ENCODE measurements at regions not wholly inside any gene's neighbourhood (a gene's known extent, or its start where the extent isn't known, plus 50 kb on each side); places are given as distances from the start of the nearest gene placed in this dataset.

DNA sequence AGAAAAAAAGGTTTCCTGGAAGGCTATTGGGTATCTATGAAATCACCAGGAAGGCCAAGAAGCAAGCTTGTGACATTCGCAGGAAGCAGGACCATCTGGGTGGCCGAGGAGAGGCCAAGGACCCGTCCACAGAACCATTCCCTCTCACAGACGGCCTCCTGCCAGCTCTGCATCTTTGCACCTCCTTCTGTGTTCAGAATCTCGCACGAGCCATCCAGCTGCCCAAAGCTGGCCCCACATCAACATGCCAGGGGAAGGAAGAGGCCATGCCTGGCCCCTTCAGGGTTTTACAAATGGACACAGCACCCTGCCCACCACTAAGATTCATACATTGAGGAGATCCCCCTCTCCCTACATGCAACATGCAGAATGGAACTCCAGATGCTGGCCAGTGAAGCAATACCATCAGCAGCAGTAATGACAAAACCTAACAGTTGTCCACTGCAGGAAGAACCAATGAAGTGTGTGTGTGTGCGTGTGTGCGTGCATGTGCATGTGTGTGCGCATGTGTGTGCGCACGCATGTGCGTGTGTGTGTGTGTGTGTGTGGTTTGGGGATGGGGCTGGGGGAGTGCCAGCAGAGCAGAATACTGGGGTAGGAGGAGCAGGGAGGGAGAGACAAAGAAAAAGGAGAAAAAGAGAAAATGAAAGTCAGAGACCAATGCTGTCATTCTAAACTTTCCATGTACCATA, 184.2 kb upstream of the FOXQ1 start:
- WGBS, 3 donors: 85 to 92% (median 91%) methylated on average over 12 of the region's 12 CpGs
- Histone ChIP-seq H3K27ac (ENCODE audit: low read depth in 1 of 3, low read length in 2 of 3) (no peak overlapping the region), H3K4me3 (ENCODE audit: low read depth in 1 of 3, low read length in 3 of 3) (no peak overlapping the region), H3K27me3 (ENCODE audit: control insufficient read depth in 3 of 3, insufficient read depth in 3 of 3, low read length in 3 of 3) (no peaks in the 10 kb centered on the region), H3K36me3 (ENCODE audit: control insufficient read depth in 3 of 3, insufficient read depth in 2 of 3, low read depth in 1 of 3, low read length in 3 of 3) (no peaks in the 10 kb centered on the region), H3K9me3 (ENCODE audit: control insufficient read depth in 2 of 2, insufficient read depth in 1 of 2, low read depth in 1 of 2, low read length in 1 of 2) (no peaks in the 10 kb centered on the region), H3K4me1 (ENCODE audit: control insufficient read depth in 3 of 3, insufficient read depth in 2 of 3, low read depth in 1 of 3, low read length in 2 of 3) (peaks cover 0 to 18% (median 0%) of the 10 kb centered on the region in 3 donors)
- DNase-seq: no peak
- no peak for FAIRE-seq

GRCh38 chr6:1127129-1127528, 184.8 kb upstream of the FOXQ1 start:
- DNase-seq (no peak), FAIRE-seq (no peak)
- H3K27ac ChIP-seq (ENCODE audit: low read depth in 1 of 3, low read length in 2 of 3): no peak overlapping the region
- H3K4me3 ChIP-seq (ENCODE audit: low read depth in 1 of 3, low read length in 3 of 3): no peak overlapping the region
- 93 to 96% (median 94%) methylated on average over 9 of the region's 9 CpGs for WGBS, 3 donors
- H3K9me3 ChIP-seq (ENCODE audit: control insufficient read depth in 2 of 2, insufficient read depth in 1 of 2, low read depth in 1 of 2, low read length in 1 of 2): no peaks in the 10 kb centered on the region
- H3K36me3 ChIP-seq (ENCODE audit: control insufficient read depth in 3 of 3, insufficient read depth in 2 of 3, low read depth in 1 of 3, low read length in 3 of 3): no peaks in the 10 kb centered on the region
- no peaks in the 10 kb centered on the region for H3K27me3 ChIP-seq (ENCODE audit: control insufficient read depth in 3 of 3, insufficient read depth in 3 of 3, low read length in 3 of 3)
- peaks cover 0 to 14% (median 0%) of the 10 kb centered on the region in 3 donors for H3K4me1 ChIP-seq (ENCODE audit: control insufficient read depth in 3 of 3, insufficient read depth in 2 of 3, low read depth in 1 of 3, low read length in 2 of 3)

DNA sequence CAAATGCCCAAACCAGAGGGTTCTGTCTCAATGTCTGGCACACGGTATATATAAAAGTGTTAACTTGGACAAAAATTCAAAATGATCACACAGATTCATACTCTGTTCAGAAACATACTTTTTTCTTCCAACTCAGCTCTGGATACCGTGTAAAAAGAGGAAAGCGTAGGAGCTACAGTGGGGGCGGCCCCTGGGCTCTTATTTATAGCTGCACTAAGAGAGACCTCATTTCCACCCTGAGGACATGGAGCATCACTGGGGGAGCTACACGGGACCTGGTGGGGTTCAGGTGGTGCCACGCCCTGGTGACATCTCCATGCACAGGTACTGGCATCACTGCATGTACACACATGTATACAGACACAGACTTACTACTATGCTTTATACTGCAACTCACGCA, 185.9 kb upstream of the FOXQ1 start:
- DNase-seq (no peak), FAIRE-seq (no peak)
- Histone ChIP-seq H3K27ac (ENCODE audit: low read depth in 1 of 3, low read length in 2 of 3) (no peak overlapping the region), H3K4me1 (ENCODE audit: control insufficient read depth in 3 of 3, insufficient read depth in 2 of 3, low read depth in 1 of 3, low read length in 2 of 3) (peaks cover 0 to 5% (median 0%) of the 10 kb centered on the region in 3 donors), H3K9me3 (ENCODE audit: control insufficient read depth in 2 of 2, insufficient read depth in 1 of 2, low read depth in 1 of 2, low read length in 1 of 2) (no peaks in the 10 kb centered on the region), H3K36me3 (ENCODE audit: control insufficient read depth in 3 of 3, insufficient read depth in 2 of 3, low read depth in 1 of 3, low read length in 3 of 3) (no peaks in the 10 kb centered on the region), H3K4me3 (ENCODE audit: low read depth in 1 of 3, low read length in 3 of 3) (no peak overlapping the region), H3K27me3 (ENCODE audit: control insufficient read depth in 3 of 3, insufficient read depth in 3 of 3, low read length in 3 of 3) (peaks cover 0 to 2% (median 0%) of the 10 kb centered on the region in 3 donors)
- 76 to 84% (median 83%) methylated on average over 7 of the region's 7 CpGs for WGBS, 3 donors

DNA sequence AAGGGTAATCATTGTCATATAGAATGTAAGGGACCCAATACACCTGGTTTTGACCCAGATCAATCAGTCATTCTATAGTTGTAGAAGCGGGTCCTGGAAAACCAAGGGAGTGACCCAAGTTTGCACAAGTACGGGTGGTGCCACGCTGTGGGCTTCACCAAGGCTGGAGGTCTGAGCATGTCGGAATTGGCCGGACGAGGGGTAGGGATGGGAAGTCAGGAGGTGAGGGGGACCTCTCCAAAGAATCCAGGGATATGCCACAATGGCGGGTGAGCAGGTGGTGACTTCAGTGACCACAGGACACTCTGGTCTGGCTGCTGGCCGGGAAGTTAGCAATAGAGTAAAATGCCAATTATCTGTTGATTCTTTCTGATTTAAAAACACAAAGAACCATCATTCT, 186.6 kb upstream of the FOXQ1 start:
- Histone ChIP-seq H3K9me3 (ENCODE audit: control insufficient read depth in 2 of 2, insufficient read depth in 1 of 2, low read depth in 1 of 2, low read length in 1 of 2) (no peaks in the 10 kb centered on the region), H3K27me3 (ENCODE audit: control insufficient read depth in 3 of 3, insufficient read depth in 3 of 3, low read length in 3 of 3) (peaks cover 0 to 2% (median 0%) of the 10 kb centered on the region in 3 donors), H3K4me1 (ENCODE audit: control insufficient read depth in 3 of 3, insufficient read depth in 2 of 3, low read depth in 1 of 3, low read length in 2 of 3) (peaks cover 0 to 5% (median 0%) of the 10 kb centered on the region in 3 donors), H3K36me3 (ENCODE audit: control insufficient read depth in 3 of 3, insufficient read depth in 2 of 3, low read depth in 1 of 3, low read length in 3 of 3) (no peaks in the 10 kb centered on the region), H3K4me3 (ENCODE audit: low read depth in 1 of 3, low read length in 3 of 3) (no peak overlapping the region), H3K27ac (ENCODE audit: low read depth in 1 of 3, low read length in 2 of 3) (no peak overlapping the region)
- DNase-seq (no peak), FAIRE-seq (no peak)
- 93 to 96% (median 96%) methylated on average over 8 of the region's 8 CpGs for WGBS, 3 donors

DNA sequence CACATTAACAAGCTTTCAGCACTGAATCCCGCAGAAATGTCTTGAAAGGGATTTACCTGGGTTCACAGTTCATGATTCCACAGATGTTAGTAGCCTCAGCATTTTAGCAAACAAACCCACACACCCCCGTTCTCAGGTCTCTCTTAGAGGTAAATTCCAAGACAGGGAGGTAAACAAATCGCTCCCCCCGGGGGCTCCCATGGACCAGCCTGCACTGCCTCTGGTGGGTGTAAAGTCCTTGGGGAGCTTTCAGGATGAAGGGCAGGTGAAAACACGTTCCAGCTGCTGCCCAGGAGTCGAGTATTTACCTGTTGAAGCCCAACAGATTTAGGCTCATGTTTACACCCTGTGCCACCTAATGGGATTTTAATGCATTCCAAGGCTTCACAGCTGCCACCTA, 187.0 kb upstream of the FOXQ1 start:
- peaks cover 0 to 5% (median 0%) of the 10 kb centered on the region in 3 donors for H3K4me1 ChIP-seq (ENCODE audit: control insufficient read depth in 3 of 3, insufficient read depth in 2 of 3, low read depth in 1 of 3, low read length in 2 of 3)
- H3K27ac ChIP-seq (ENCODE audit: low read depth in 1 of 3, low read length in 2 of 3): no peak overlapping the region
- no peak overlapping the region for H3K4me3 ChIP-seq (ENCODE audit: low read depth in 1 of 3, low read length in 3 of 3)
- H3K36me3 ChIP-seq (ENCODE audit: control insufficient read depth in 3 of 3, insufficient read depth in 2 of 3, low read depth in 1 of 3, low read length in 3 of 3): no peaks in the 10 kb centered on the region
- FAIRE-seq: no peak
- 25 to 59% (median 29%) methylated on average over 6 of the region's 6 CpGs for WGBS, 3 donors
- DNase-seq: peak in 1 of 2 donors; percentile 39
- peaks cover 0 to 2% (median 0%) of the 10 kb centered on the region in 3 donors for H3K27me3 ChIP-seq (ENCODE audit: control insufficient read depth in 3 of 3, insufficient read depth in 3 of 3, low read length in 3 of 3)
- no peaks in the 10 kb centered on the region for H3K9me3 ChIP-seq (ENCODE audit: control insufficient read depth in 2 of 2, insufficient read depth in 1 of 2, low read depth in 1 of 2, low read length in 1 of 2)

DNA sequence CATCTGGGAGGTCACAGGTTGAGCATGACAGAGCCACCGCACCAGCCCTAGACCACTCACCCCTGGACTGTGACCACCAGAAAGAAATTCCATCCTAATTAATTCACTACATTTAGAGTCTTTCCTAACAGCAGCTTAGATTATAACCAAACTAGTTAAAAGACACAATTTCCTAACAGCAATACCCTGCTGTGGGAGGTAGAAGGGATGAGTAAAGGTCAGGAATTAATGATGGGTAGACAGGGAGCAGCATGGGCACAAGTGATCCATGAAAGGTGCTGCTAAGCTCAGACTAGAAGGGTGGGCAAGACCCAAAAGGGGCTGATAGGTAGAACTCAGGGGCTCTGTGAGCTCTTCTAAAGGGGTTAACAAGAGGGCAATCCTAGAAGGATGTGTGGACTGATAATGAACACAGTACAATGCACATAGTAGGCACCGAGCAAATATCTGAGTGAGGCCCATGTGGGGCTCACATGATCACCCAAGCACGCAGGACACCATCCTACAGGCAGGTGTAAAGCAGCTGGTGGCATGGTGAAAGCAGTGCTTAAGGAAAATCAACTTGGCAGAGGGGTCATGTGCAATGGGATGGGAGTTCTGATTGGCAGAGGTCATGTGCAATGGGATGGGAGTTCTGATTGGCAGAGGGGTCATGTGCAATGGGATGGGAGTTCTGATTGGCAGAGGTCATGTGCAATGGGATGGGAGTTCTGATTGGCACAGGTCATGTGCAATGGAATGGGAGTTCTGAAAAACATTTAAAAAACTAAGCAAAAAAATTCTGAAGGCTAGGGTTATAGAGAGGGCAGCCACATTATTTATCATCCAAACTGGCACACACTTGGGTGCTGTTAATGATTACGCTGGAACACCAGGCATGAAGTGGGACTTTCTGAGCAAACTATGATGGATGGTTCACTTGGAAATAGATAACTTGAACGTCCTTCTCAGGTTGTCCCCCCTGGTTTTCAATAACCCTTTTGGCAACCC, 188.2 kb upstream of the FOXQ1 start:
- Histone ChIP-seq H3K4me3 (ENCODE audit: low read depth in 1 of 3, low read length in 3 of 3) (no peak overlapping the region), H3K27me3 (ENCODE audit: control insufficient read depth in 3 of 3, insufficient read depth in 3 of 3, low read length in 3 of 3) (peaks cover 0 to 2% (median 0%) of the 10 kb centered on the region in 3 donors), H3K27ac (ENCODE audit: low read depth in 1 of 3, low read length in 2 of 3) (no peak overlapping the region), H3K36me3 (ENCODE audit: control insufficient read depth in 3 of 3, insufficient read depth in 2 of 3, low read depth in 1 of 3, low read length in 3 of 3) (no peaks in the 10 kb centered on the region), H3K4me1 (ENCODE audit: control insufficient read depth in 3 of 3, insufficient read depth in 2 of 3, low read depth in 1 of 3, low read length in 2 of 3) (peaks cover 0 to 5% (median 0%) of the 10 kb centered on the region in 3 donors), H3K9me3 (ENCODE audit: control insufficient read depth in 2 of 2, insufficient read depth in 1 of 2, low read depth in 1 of 2, low read length in 1 of 2) (no peaks in the 10 kb centered on the region)
- 62 to 80% (median 77%) methylated on average over 5 of the region's 5 CpGs for WGBS, 3 donors
- FAIRE-seq (no peak), DNase-seq (no peak)

DNA sequence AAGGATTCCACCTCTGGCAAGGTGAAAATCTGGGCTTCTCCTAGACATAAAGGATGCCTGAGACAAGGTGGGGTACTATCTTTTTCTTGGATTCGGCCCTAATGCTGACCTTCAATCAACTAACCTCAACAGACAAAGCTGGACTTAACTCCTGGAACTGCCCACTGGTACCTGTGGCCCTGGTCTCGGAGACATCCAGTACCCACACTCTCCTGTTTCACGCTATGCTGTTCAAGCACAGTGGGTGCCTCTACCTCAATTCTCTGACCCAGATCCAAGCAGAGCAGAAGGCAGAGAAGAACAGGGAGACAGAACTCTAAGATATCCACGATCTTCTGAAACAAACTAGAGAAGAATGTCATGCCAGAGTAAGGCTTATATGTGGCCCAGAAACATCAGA, 189.8 kb upstream of the FOXQ1 start:
- Histone ChIP-seq H3K27ac (ENCODE audit: low read depth in 1 of 3, low read length in 2 of 3) (no peak overlapping the region), H3K4me3 (ENCODE audit: low read depth in 1 of 3, low read length in 3 of 3) (no peak overlapping the region), H3K27me3 (ENCODE audit: control insufficient read depth in 3 of 3, insufficient read depth in 3 of 3, low read length in 3 of 3) (peaks cover 0 to 2% (median 0%) of the 10 kb centered on the region in 3 donors), H3K36me3 (ENCODE audit: control insufficient read depth in 3 of 3, insufficient read depth in 2 of 3, low read depth in 1 of 3, low read length in 3 of 3) (no peaks in the 10 kb centered on the region), H3K4me1 (ENCODE audit: control insufficient read depth in 3 of 3, insufficient read depth in 2 of 3, low read depth in 1 of 3, low read length in 2 of 3) (peaks cover 0 to 5% (median 0%) of the 10 kb centered on the region in 3 donors), H3K9me3 (ENCODE audit: control insufficient read depth in 2 of 2, insufficient read depth in 1 of 2, low read depth in 1 of 2, low read length in 1 of 2) (no peaks in the 10 kb centered on the region)
- WGBS, 3 donors: 88 to 92% (median 89%) methylated on average over 4 of the region's 4 CpGs
- FAIRE-seq (no peak), DNase-seq (no peak)

GRCh38 chr6:1118287-1118647, 193.6 kb upstream of the FOXQ1 start:
- H3K9me3 ChIP-seq (ENCODE audit: control insufficient read depth in 2 of 2, insufficient read depth in 1 of 2, low read depth in 1 of 2, low read length in 1 of 2): no peaks in the 10 kb centered on the region
- FAIRE-seq: no peak
- H3K27ac ChIP-seq (ENCODE audit: low read depth in 1 of 3, low read length in 2 of 3): no peak overlapping the region
- H3K36me3 ChIP-seq (ENCODE audit: control insufficient read depth in 3 of 3, insufficient read depth in 2 of 3, low read depth in 1 of 3, low read length in 3 of 3): no peaks in the 10 kb centered on the region
- DNase-seq: no peak
- no peak overlapping the region for H3K4me3 ChIP-seq (ENCODE audit: low read depth in 1 of 3, low read length in 3 of 3)
- H3K27me3 ChIP-seq (ENCODE audit: control insufficient read depth in 3 of 3, insufficient read depth in 3 of 3, low read length in 3 of 3): peaks cover 0 to 2% (median 0%) of the 10 kb centered on the region in 3 donors
- H3K4me1 ChIP-seq (ENCODE audit: control insufficient read depth in 3 of 3, insufficient read depth in 2 of 3, low read depth in 1 of 3, low read length in 2 of 3): no peaks in the 10 kb centered on the region
- 47 to 57% (median 57%) methylated on average over 2 of the region's 2 CpGs for WGBS, 3 donors

All from small intestine (tissue), 7 donors.